Activated CD4-positive, alpha-beta T cell treated with anti-CD3 and anti-CD28 coated beads for 36 hours (primary cell): ENCODE measurements at regions not wholly inside any gene's neighbourhood (a gene's known extent, or its start where the extent isn't known, plus 50 kb on each side); places are given as distances from the start of the nearest gene placed in this dataset.

Experiments used
- ATAC-seq: fragments of 200-7000 bp; cut with Tn5 transposase; one replicate; pipeline ENCODE4 v1.10.0; 2021; ENCODE audit warnings: mild to moderate bottlenecking, moderate library complexity
- CTCF ChIA-PET: fragments of 350-600 bp; sonication (Branson Sonifier 250); formaldehyde crosslinking; loops from one replicate; lab custom pipeline; 2021; ENCODE audit warnings: antibody characterized with exemption; lab: Charles Lee
- POLR2A ChIA-PET: fragments of 350-600 bp; sonication (Branson Sonifier 250); formaldehyde crosslinking; loops from one replicate; lab custom pipeline; 2021; ENCODE audit warnings: antibody characterized with exemption, inconsistent platforms; lab: Charles Lee
- DNase-seq: peaks from one replicate; pipeline ENCODE4 v3.0.0-alpha.2; 2020
- H3K27ac Mint-ChIP-seq: one replicate; pipeline ENCODE4 v1.8.0; 2021; ENCODE audit warnings: mixed read lengths
- H3K27me3 Mint-ChIP-seq: one replicate; pipeline ENCODE4 v1.8.0; 2021; ENCODE audit warnings: mixed read lengths
- H3K36me3 Mint-ChIP-seq: one replicate; pipeline ENCODE4 v1.8.0; 2021; ENCODE audit warnings: low read depth, mixed read lengths
- H3K4me1 Mint-ChIP-seq: one replicate; pipeline ENCODE4 v1.8.0; 2021; ENCODE audit warnings: mixed read lengths
- H3K4me3 Mint-ChIP-seq: one replicate; pipeline ENCODE4 v1.8.0; 2021; ENCODE audit warnings: mild to moderate bottlenecking, moderate library complexity, mixed read lengths
- H3K9me3 Mint-ChIP-seq: one replicate; pipeline ENCODE4 v1.8.0; 2021; ENCODE audit warnings: low read depth, mixed read lengths
- intact Hi-C, 2 experiments: fragments of 100-400 bp; cut with DNase I in 1 of 2; cut with micrococcal nuclease in 1 of 2; formaldehyde crosslinking; loops; one replicate each; pipeline versions ENCODE4 v1.14.2 to v1.15.1; 2022 to 2024; cut with DNase I, micrococcal nuclease

DNA sequence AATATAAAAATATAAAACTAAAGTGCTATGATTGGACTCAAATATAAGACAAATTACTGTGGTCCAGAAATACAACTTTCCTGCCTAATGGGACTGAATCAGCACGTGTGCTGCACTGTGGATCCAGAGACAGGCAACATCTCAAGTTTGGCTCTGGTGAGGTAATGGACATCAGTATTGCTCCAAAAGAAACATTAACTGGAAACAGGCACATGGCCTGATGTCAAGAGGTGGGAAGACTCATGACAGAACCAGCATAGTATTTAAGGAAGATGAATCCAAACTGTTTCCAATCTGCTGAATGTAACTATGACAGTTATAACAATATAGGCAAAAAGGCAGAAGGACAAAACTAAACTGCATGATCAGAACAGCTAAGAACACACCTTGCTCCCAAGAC is 354.6 kb downstream of the FSIP2 start:
- intact Hi-C loops: no loop called here
- POLR2A ChIA-PET: no interaction called here
- Mint-ChIP-seq H3K9me3 (peaks cover 4% of the 10 kb centered on the region), H3K36me3 (peaks cover 4% of the 10 kb centered on the region), H3K4me1 (no peaks in the 10 kb centered on the region), H3K27me3 (no peaks in the 10 kb centered on the region), H3K27ac (no peak overlapping the region), H3K4me3 (no peak overlapping the region)
- CTCF ChIA-PET: no interaction called here
- no peak for ATAC-seq
- no peak for DNase-seq

DNA sequence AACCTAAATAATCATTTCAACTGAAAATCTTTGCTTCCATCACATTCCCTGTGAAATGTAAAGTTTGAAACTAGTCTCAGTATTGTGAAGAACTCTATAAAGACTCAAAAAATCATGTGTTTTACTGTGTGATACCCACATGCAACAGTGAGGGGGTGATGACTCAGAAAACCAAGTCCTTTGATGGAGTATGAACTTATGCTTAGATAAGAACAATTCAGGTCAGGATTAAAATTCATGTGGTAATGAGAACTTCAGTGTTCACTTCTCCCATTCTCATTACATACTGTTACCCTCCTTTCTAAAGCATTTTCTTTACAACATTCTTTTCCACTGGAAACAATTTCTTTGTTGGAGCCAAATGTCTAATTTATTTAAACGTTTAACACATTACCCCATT is 360.2 kb downstream of the FSIP2 start:
- Mint-ChIP-seq H3K9me3 (no peaks in the 10 kb centered on the region), H3K27ac (no peak overlapping the region), H3K27me3 (no peaks in the 10 kb centered on the region), H3K4me1 (no peaks in the 10 kb centered on the region), H3K4me3 (no peak overlapping the region), H3K36me3 (no peaks in the 10 kb centered on the region)
- intact Hi-C loops: no loop called here
- ATAC-seq (no peak), DNase-seq (no peak)
- CTCF ChIA-PET: no interaction called here
- POLR2A ChIA-PET: no interaction called here

DNA sequence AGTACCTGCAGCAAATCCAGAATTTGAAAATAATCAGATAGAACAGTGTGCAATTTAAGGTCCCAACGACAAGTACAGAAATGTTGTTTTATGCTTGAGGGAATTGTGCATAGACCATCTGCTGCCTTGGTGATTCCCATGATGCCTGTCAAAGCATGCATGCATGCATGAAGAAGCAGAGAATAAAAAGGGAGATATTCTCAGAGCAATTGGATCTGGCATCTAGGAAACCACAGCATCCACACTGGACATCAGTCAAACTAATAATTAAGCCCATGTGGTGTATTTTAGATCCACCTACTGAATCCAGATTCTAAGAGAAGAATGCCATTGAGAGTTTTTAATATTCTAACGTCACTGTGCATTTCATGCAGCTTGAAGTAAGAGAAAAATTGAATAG is 361.2 kb downstream of the FSIP2 start:
- Mint-ChIP-seq H3K27ac (no peak overlapping the region), H3K27me3 (no peaks in the 10 kb centered on the region), H3K4me3 (no peak overlapping the region), H3K36me3 (no peaks in the 10 kb centered on the region), H3K4me1 (no peaks in the 10 kb centered on the region), H3K9me3 (no peaks in the 10 kb centered on the region)
- ChIA-PET CTCF (no interaction called here), POLR2A (no interaction called here)
- DNase-seq (no peak), ATAC-seq (no peak)
- intact Hi-C loops: no loop called here

DNA sequence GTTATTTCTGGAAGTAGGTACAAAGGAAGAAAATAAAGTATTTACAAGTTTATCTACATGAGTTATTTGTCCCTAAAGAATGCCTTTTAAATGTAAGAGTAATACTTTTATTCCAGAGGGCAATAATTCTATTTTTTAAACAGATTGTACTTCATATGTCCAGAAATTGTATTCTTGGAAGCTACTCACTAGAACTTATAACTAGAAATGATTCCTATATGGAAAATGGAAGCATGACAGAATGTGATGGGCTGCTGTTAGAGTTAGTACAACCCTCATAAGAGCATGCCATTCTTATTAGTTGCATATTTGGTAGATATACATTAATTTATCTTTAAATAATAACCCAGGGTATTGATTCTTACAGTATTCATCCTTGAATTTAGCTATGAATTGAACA is 362.0 kb downstream of the FSIP2 start:
- Mint-ChIP-seq H3K9me3 (no peaks in the 10 kb centered on the region), H3K4me1 (no peaks in the 10 kb centered on the region), H3K36me3 (no peaks in the 10 kb centered on the region), H3K27me3 (no peaks in the 10 kb centered on the region), H3K4me3 (no peak overlapping the region), H3K27ac (no peak overlapping the region)
- ATAC-seq: no peak
- POLR2A ChIA-PET: no interaction called here
- intact Hi-C loops: no loop called here
- DNase-seq: no peak
- CTCF ChIA-PET: no interaction called here

DNA sequence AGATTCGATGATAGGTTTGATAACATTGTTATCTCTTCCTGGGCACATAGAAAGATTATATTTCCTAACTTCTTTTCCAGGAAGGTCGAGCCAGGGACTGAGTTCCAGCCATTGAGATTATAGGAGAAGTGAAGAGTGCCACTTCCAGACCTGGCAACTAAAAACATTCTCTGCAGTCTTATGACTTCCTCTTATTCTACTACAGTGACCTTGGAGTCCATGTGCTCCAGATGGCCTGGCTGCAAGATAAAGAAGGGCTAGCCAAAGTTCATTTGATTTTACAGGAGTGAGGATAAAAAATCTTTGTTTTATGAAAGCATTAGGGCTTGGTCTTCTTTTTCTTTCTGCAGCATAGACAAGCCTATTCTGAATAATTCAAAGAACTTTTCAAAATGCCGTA is 363.0 kb downstream of the FSIP2 start:
- no peak overlapping the region for H3K27ac Mint-ChIP-seq
- no peak for ATAC-seq
- no peak for DNase-seq
- ChIA-PET POLR2A (no interaction called here), CTCF (no interaction called here)
- no peaks in the 10 kb centered on the region for H3K36me3 Mint-ChIP-seq
- no peaks in the 10 kb centered on the region for H3K27me3 Mint-ChIP-seq
- H3K4me3 Mint-ChIP-seq: no peak overlapping the region
- no peaks in the 10 kb centered on the region for H3K9me3 Mint-ChIP-seq
- intact Hi-C loops: no loop called here
- no peaks in the 10 kb centered on the region for H3K4me1 Mint-ChIP-seq

DNA sequence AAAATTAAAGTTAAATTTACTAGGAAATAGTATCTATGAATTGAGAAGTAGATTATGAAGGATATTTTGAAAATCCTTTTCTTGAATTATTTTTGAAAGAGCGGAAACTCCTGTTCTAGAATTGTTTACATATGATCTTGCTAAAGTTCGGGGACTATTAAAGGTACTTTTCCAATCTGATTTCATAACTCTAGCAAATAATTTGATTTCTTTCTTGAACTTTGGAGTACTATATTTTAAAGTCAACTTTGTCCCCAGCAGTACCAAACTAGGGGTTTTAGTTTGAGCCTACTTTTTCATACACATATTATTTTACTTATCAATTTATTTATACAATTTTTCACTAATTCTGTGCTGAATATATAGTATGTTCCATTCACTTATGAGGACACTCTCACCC is 364.7 kb downstream of the FSIP2 start:
- ChIA-PET POLR2A (no interaction called here), CTCF (no interaction called here)
- H3K4me1 Mint-ChIP-seq: no peaks in the 10 kb centered on the region
- no peak overlapping the region for H3K27ac Mint-ChIP-seq
- intact Hi-C loops: no loop called here
- H3K36me3 Mint-ChIP-seq: no peaks in the 10 kb centered on the region
- peaks cover 2% of the 10 kb centered on the region for H3K9me3 Mint-ChIP-seq
- H3K4me3 Mint-ChIP-seq: no peak overlapping the region
- no peaks in the 10 kb centered on the region for H3K27me3 Mint-ChIP-seq
- ATAC-seq: no peak
- no peak for DNase-seq

DNA sequence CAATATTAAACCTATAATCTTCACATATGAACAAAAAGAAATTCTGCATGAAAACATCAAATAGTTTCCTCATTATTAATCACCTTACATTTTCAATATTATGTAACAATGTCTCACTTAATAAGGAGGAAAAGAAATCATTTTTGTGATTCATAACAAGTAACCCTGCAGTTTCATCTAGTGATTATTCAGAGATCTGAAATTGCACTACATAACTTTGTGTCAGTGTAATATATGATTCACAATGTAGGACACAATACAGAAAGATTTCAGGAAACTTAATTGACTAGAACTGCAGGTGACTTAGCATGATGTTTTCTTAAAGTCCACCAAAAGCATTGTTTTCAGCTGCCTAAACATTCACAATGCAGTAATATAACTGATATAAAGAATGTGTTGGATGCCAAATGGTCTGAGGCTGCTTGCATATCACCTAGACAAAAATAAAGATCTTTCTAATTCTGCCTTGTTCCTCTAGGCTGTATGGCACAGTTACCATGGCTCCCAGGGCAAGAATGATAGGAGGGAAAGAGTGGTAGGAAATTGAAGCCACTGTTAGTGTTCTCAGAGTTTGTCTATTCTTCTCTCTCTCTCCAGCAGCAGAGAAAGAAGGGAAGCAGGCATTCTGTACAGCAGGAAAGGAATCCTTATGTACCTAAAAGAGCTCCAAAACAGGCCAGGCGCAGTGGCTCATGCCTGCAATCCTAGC is 366.6 kb downstream of the FSIP2 start:
- POLR2A ChIA-PET: no interaction called here
- no peaks in the 10 kb centered on the region for H3K36me3 Mint-ChIP-seq

DNA sequence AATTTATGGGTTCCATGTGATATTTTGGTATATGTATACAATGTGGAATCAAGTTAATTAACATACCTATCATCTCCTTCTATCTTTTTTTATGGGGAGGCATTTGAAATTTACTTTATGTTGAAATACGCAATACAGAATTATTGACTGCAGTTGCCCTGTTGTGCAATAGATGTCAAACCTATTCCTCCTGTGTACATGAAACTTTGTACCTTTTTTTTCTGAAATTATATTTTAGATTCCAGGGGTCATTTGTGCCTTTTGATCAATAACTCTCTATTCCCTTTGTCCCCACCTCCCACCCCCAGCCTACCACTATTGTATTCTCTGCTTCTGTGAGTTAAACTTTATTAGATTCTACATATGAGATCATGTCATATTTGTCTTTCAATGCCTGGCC is 369.9 kb downstream of the FSIP2 start:
- no peak overlapping the region for H3K4me3 Mint-ChIP-seq
- POLR2A ChIA-PET: no interaction called here
- peaks cover 5% of the 10 kb centered on the region for H3K4me1 Mint-ChIP-seq
- H3K36me3 Mint-ChIP-seq: no peaks in the 10 kb centered on the region
- H3K9me3 Mint-ChIP-seq: peaks cover 11% of the 10 kb centered on the region
- intact Hi-C loops: no loop called here
- no peak for DNase-seq
- CTCF ChIA-PET: interaction anchor here (0.7 kb wide), 1 partner anchor 412 kb away, joined by 3 read pairs; no protein-coding TSS in a partner anchor
- ATAC-seq: no peak
- H3K27ac Mint-ChIP-seq: no peak overlapping the region
- no peaks in the 10 kb centered on the region for H3K27me3 Mint-ChIP-seq

More for the DNA sequence above, 366.6 kb downstream of the FSIP2 start:
- Mint-ChIP-seq H3K4me3 (no peak overlapping the region), H3K27ac (no peak overlapping the region), H3K27me3 (no peaks in the 10 kb centered on the region), H3K4me1 (peaks cover 5% of the 10 kb centered on the region), H3K9me3 (peaks cover 2% of the 10 kb centered on the region)
- DNase-seq (no peak), ATAC-seq (no peak)
- CTCF ChIA-PET: no interaction called here
- intact Hi-C loops: no loop called here

DNA sequence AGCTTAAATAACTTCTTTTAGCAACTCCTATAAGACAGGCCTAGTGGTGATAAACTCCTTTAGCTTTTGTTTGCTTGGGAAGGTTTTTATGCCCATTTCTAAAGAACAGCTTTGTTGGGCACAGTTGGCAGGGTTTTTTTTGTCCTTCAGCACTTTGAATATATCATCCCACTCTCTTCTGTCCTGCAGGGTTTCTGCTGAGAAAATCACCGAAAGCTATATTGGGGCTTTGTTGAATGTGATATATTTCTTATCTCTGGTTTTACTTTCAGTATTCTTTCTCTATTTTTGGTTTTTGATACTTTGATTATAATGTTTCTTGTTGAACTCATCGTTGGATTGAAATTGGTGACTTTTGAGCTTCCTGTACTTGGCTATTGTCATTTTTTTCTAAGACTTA is 372.8 kb upstream of the ZC3H15 start:
- Mint-ChIP-seq H3K27ac (no peak overlapping the region), H3K36me3 (peaks cover 18% of the 10 kb centered on the region), H3K9me3 (peaks cover 22% of the 10 kb centered on the region), H3K4me1 (peaks cover 5% of the 10 kb centered on the region), H3K27me3 (no peaks in the 10 kb centered on the region), H3K4me3 (no peak overlapping the region)
- DNase-seq (no peak), ATAC-seq (no peak)
- intact Hi-C loops: no loop called here
- POLR2A ChIA-PET: no interaction called here
- CTCF ChIA-PET: no interaction called here

DNA sequence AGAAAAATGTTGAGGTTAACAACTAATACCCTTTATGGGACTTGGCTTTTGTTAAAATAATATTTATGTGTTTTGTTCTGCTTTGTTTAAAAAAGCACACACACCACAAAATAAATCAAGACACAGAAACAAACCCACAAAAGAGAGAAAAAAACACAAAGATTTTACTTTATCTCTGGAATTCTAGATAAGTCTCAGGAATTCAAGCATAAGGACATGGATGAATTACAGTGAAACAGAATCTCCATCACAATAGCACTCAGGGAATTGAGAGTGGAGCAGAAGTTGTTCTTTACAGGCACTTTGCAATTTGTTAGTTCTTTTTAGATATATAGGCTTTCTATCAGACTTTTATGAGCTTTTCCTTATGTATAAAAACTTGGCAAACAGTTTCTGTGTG is 360.9 kb upstream of the ZC3H15 start:
- ATAC-seq (no peak), DNase-seq (no peak)
- H3K4me1 Mint-ChIP-seq: no peaks in the 10 kb centered on the region
- H3K4me3 Mint-ChIP-seq: no peak overlapping the region
- peaks cover 2% of the 10 kb centered on the region for H3K36me3 Mint-ChIP-seq
- no peaks in the 10 kb centered on the region for H3K27me3 Mint-ChIP-seq
- CTCF ChIA-PET: no interaction called here
- H3K9me3 Mint-ChIP-seq: no peaks in the 10 kb centered on the region
- no peak overlapping the region for H3K27ac Mint-ChIP-seq
- POLR2A ChIA-PET: no interaction called here
- intact Hi-C loops: no loop called here

DNA sequence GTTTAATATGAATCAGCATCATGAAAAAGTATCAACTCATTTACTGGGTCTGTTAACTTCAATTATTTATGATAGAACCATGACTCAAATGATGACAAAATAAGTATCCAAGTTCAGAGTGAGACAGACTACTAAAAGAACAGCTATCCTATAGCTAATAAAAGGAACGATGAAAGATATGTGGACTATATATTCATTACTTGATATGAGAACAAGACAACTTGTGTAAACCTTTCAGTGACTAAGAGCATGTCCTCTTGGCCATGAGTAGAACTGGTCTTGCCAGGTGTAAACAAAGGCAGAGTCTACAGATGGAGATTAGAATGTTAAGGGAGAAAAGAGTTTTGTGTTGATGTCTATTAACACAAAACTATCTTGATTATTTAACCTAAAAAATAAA is 360.4 kb upstream of the ZC3H15 start:
- Mint-ChIP-seq H3K27ac (no peak overlapping the region), H3K36me3 (peaks cover 2% of the 10 kb centered on the region), H3K4me3 (no peak overlapping the region), H3K4me1 (no peaks in the 10 kb centered on the region), H3K9me3 (no peaks in the 10 kb centered on the region), H3K27me3 (no peaks in the 10 kb centered on the region)
- ChIA-PET POLR2A (no interaction called here), CTCF (no interaction called here)
- DNase-seq: no peak
- ATAC-seq: no peak
- intact Hi-C loops: no loop called here

DNA sequence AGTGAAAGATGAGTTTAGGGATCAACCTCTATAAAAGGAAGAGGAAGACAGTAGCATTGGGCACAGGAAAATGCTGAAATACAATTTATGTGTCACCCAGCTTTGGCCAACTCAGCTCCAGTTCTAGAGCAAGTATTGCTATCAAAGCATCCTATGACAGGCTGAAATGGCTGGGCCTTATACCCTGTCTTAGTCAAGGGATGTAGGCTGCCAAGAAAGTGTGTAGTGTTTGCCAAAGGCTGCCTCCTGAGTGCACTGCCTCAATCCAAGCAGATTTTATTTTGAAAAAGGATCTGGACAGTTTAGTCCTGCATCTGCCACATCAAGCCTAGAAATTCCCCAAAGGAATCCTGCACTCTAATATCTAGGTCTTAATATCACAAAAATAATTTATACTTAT is 359.9 kb upstream of the ZC3H15 start:
- Mint-ChIP-seq H3K36me3 (peaks cover 2% of the 10 kb centered on the region), H3K9me3 (no peaks in the 10 kb centered on the region), H3K27me3 (no peaks in the 10 kb centered on the region), H3K27ac (no peak overlapping the region), H3K4me1 (no peaks in the 10 kb centered on the region), H3K4me3 (no peak overlapping the region)
- intact Hi-C loops: no loop called here
- ChIA-PET POLR2A (no interaction called here), CTCF (no interaction called here)
- ATAC-seq (no peak), DNase-seq (no peak)
